Epithelial cell of proximal tubule (primary cell): ENCODE measurements at regions not wholly inside any gene's neighbourhood (a gene's known extent, or its start where the extent isn't known, plus 50 kb on each side); places are given as distances from the start of the nearest gene placed in this dataset.

ENCODE experiments used
- DNase-seq: peaks from one replicate; pipeline ENCODE4 v3.0.0-alpha.2; 2011; ENCODE audit warnings: low read depth
- H3K4me3 ChIP-seq: 2 replicates; pipeline ENCODE4 v1.5.1; 2011; ENCODE audit warnings: low read depth, mild to moderate bottlenecking, low read length
- TF ChIP-seq, protein P1 (sequence below): conservative IDR thresholded peaks from 2 replicates; pipeline ENCODE4 v1.5.1; 2012; ENCODE audit warnings: low read depth, mild to moderate bottlenecking, low read length

DNA sequence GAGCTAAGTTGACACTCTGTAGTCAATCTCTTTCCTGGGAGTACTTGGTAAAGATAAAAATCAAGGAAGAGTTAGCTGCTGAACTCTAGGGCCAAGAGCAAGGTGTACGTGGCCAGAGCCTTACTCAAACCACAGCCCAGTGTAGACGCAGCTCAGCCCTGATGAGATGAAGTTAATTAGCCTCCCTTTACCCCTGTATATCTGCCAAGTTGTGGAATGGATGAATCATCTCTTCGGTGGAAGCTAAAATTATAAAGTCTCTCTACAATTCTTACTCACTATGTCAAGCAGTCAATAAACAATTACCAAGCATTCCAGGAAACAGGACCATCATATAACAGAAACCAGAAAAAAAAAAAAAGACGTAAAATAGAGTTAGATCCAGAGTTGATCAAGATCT is 146.9 kb upstream of the UFM1 start:
- TF ChIP-seq, protein P1, sequence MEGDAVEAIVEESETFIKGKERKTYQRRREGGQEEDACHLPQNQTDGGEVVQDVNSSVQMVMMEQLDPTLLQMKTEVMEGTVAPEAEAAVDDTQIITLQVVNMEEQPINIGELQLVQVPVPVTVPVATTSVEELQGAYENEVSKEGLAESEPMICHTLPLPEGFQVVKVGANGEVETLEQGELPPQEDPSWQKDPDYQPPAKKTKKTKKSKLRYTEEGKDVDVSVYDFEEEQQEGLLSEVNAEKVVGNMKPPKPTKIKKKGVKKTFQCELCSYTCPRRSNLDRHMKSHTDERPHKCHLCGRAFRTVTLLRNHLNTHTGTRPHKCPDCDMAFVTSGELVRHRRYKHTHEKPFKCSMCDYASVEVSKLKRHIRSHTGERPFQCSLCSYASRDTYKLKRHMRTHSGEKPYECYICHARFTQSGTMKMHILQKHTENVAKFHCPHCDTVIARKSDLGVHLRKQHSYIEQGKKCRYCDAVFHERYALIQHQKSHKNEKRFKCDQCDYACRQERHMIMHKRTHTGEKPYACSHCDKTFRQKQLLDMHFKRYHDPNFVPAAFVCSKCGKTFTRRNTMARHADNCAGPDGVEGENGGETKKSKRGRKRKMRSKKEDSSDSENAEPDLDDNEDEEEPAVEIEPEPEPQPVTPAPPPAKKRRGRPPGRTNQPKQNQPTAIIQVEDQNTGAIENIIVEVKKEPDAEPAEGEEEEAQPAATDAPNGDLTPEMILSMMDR = no peak

DNA sequence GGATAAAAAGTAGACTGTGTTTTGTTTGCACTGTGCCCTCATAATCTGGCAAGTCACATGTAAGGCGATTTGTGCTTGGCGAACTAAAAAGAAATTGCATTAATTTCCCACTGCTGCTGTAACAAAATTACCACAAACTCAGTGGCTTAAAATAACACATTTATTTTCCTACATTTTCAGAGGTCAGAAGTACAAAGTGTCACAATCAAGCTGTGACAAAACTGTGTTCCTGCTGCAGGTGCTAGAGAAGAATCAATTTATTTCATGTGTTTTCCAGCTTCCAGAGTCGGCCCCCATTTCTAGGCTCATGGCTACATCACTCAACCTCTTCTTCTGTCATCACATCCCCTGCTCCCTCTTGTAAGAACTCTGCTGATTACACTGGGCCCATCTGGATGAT is 158.6 kb upstream of the UFM1 start:
- DNase-seq = no peak
- H3K4me3 ChIP-seq = no peak overlapping the region
- TF ChIP-seq, protein P1 = no peak

More for the DNA sequence above, 146.9 kb upstream of the UFM1 start:
- no peak overlapping the region for H3K4me3 ChIP-seq
- DNase-seq = no peak

DNA sequence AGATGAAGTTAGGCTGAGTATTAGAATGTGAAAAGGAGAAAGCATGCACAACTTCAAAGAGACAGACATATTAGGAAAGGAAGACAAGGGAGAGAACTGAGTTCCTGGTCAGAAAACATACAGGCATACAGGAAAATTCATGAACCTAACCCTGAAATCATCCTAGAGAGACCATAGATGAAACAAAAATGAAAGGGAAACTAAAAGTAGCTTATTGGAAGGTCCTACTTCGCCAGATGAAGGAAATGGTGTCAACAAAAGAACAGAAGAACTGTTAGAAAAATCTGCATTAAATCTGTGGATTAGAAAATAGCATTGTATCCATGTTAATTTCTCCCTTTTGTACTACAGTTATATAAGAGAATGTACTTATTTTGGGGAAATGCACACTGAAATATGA is 169.0 kb upstream of the UFM1 start:
- no peak for DNase-seq
- TF ChIP-seq, protein P1 = no peak
- H3K4me3 ChIP-seq = no peak overlapping the region

DNA sequence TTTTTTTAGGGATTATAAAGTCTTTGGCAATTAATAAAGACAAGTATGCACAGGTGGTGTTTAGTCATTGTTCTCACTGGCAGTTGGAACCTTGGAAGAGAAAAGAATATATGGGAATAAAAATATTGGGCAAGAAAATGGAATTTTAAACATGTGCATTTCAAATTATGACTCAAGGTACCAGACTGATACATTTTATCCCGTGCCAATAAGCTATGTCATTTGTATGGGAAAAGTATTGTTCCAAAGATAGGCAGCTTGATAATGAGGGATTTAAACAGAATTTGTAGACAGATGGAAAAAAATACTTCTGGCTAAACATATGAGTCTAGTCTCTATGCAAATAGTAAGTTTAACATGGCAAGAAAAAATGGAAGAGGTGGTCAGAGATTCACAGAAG is 169.5 kb upstream of the UFM1 start:
- TF ChIP-seq, protein P1 = no peak
- no peak overlapping the region for H3K4me3 ChIP-seq

DNA sequence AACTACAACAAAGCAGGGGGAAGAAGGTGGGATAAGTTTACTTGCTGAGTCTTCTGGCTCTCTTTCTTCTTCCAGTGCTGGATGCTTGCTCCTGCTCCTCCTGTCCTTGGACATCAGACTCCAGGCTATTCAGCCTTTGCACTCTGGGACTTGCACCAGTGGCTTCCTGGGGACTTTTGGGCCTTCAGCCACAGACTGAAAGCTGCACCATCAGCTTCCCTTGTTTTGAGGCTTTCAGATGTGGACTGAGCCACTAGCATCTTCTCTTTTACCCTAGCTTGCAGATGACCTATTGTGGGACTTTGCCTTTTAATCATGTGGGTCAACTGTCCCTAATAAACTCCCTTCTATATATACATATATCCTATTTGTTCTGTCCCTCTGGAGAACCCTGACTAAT is 173.0 kb upstream of the UFM1 start:
- no peak for DNase-seq
- TF ChIP-seq, protein P1 = no peak
- H3K4me3 ChIP-seq = no peak overlapping the region

More for the DNA sequence above, 169.5 kb upstream of the UFM1 start:
- no peak for DNase-seq

DNA sequence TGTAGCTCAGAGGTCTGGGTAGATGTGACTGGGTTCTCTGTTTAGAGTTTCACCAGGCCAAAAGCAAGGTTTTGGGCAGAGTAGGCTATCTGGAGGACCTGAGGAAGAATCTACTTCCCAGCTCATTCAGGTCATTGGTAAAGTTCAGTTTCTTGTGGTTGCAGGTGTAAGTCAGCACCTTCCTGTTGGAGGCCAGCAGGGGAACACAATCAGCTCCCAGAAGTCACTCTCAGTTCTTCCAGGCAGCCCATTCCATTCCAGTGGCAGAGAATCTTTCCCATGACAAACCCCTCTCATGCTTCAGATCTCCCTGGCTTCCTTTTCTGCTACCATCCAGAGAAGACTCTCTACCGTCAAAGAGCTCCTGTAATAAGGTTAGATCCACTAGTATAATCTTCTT is 176.2 kb upstream of the UFM1 start:
- H3K4me3 ChIP-seq = no peak overlapping the region
- TF ChIP-seq, protein P1 = no peak
- DNase-seq = no peak

DNA sequence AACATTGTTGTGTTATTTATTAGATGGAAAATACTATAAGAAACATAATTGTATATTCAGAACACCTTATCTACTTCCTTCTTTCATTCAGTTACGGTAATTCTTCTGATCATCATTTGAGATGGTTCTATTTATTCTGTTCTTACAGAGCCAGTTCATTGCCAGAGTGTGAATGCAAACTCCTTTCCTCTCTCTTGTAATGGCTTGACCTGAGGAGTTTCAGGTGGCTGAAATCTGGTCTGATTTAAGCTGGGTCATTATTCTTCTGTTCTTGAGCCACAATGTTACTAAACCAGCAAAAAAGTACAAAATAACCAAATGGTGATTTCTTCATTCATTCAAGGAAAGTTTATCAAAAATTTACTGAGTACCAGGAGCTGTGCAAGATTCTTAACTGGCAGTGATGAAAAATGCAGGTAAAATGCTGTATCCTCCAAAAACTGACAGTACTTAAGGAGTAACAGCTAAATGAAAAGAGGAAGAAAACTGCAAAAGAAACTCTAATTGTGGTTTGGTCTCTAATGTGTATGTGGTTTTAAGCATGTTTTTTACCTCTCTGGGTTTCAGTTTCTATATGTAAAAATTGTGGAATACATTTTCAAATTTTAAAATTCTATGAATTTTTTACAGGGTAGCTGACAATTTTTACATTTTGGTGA is 182.4 kb upstream of the UFM1 start:
- TF ChIP-seq, protein P1 = no peak
- H3K4me3 ChIP-seq = no peak overlapping the region
- DNase-seq = no peak
